ENCODE measurements at regions not wholly inside any gene's neighbourhood (a gene's known extent, or its start where the extent isn't known, plus 50 kb on each side); places are given as distances from the start of the nearest gene placed in this dataset.
A peak's percentile ranks its signal among the peaks of the same experiment; 100 is the strongest.

DNA sequence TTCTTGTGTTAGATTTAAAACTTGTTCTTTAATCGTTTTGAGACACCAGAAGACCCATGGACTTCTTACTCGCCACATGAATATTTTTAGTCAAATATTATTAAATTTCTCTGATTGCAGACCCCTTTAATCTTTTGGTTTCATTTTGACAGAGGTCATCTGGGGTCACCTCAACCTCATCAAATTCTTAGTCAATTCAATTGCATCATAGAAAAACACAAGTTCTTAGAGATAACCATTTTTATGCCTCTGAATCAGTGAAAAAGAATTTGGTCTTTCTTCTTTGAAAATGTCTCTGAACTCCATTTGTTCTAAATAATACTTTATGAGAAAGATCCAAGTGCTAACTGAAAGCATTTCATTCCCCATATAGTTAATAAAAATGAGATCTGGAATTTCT is 55.2 kb upstream of the CBLN4 start:
- Histone ChIP-seq H3K27ac (ENCODE audit: low read depth, low read length) (no peak overlapping the region), H3K36me3 (ENCODE audit: control insufficient read depth, insufficient read depth, low read length) (no peaks in the 10 kb centered on the region), H3K27me3 (ENCODE audit: control insufficient read depth, insufficient read depth, low read length) (no peaks in the 10 kb centered on the region), H3K9me3 (ENCODE audit: control insufficient read depth, insufficient read depth, low read length) (no peaks in the 10 kb centered on the region), H3K4me3 (ENCODE audit: low read depth, low read length) (no peak overlapping the region), H3K4me1 (ENCODE audit: control insufficient read depth, insufficient read depth, low read length) (no peaks in the 10 kb centered on the region)
- no peak for DNase-seq (ENCODE audit: low read depth in 4 of 6, low spot score in 6 of 6)
- no CpG with 5 or more reads among the region's 2 CpGs for WGBS (ENCODE audit: insufficient coverage)

DNA sequence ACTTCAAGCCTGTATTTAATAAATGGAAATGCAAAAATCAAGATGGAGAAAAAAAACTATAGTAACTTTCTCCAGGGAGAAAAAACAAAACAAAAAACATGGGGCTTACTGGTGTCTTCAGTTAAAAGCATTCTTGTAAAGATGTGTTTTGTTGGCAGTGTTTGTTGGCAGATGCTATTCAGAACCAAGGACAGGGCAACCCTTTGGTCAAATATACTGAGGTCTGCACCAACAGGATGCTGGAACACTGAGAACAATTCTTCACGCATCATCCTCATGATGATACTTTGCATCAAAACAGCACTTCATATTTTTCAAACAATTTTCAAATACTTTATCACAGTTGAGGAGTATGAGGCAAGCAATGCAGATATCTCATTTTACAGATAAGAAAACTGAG is 63.7 kb upstream of the CBLN4 start:
- no peaks in the 10 kb centered on the region for H3K9me3 ChIP-seq (ENCODE audit: control insufficient read depth, insufficient read depth, low read length)
- H3K27me3 ChIP-seq (ENCODE audit: control insufficient read depth, insufficient read depth, low read length) = no peaks in the 10 kb centered on the region
- H3K4me1 ChIP-seq (ENCODE audit: control insufficient read depth, insufficient read depth, low read length) = no peaks in the 10 kb centered on the region
- WGBS (ENCODE audit: insufficient coverage) = 80% methylated on average over 1 of the region's 1 CpG
- no peak overlapping the region for H3K27ac ChIP-seq (ENCODE audit: low read depth, low read length)
- no peak for DNase-seq (ENCODE audit: low read depth in 4 of 6, low spot score in 6 of 6)
- no peaks in the 10 kb centered on the region for H3K36me3 ChIP-seq (ENCODE audit: control insufficient read depth, insufficient read depth, low read length)
- no peak overlapping the region for H3K4me3 ChIP-seq (ENCODE audit: low read depth, low read length)

GRCh38 chr20:56072165-56072564 is 66.8 kb upstream of the CBLN4 start:
- H3K36me3 ChIP-seq (ENCODE audit: control insufficient read depth, insufficient read depth, low read length) = no peaks in the 10 kb centered on the region
- no peak overlapping the region for H3K4me3 ChIP-seq (ENCODE audit: low read depth, low read length)
- no peaks in the 10 kb centered on the region for H3K27me3 ChIP-seq (ENCODE audit: control insufficient read depth, insufficient read depth, low read length)
- no CpG with 5 or more reads among the region's 1 CpG for WGBS (ENCODE audit: insufficient coverage)
- H3K4me1 ChIP-seq (ENCODE audit: control insufficient read depth, insufficient read depth, low read length) = no peaks in the 10 kb centered on the region
- DNase-seq (ENCODE audit: low read depth in 4 of 6, low spot score in 6 of 6) = no peak
- no peak overlapping the region for H3K27ac ChIP-seq (ENCODE audit: low read depth, low read length)
- no peaks in the 10 kb centered on the region for H3K9me3 ChIP-seq (ENCODE audit: control insufficient read depth, insufficient read depth, low read length)

DNA sequence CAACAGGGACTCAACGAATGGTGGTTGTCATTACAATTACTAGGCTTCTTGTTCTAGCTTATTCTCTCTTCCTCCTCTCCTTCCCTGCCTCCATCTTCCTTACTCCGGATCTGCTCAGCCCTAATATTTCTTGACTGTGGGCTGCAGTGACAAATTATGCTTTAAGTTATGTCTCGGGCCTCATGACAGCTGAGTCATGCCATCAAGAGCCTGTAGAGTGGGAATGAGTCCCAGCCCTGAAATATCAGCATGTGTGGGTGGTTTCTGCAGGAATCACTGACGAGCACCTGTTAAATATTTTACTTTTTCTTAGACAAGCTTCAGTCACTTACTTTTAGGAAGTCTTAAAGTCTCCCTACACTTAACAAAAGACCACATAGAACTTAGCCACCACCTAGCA is 83.1 kb upstream of the CBLN4 start:
- DNase-seq (ENCODE audit: low read depth in 4 of 6, low spot score in 6 of 6) = no peak
- 71% methylated on average over 1 of the region's 4 CpGs for WGBS (ENCODE audit: insufficient coverage)

GRCh38 chr20:56091628-56092234 is 86.4 kb upstream of the CBLN4 start:
- Histone ChIP-seq H3K27me3 (ENCODE audit: control insufficient read depth, insufficient read depth, low read length) (no peaks in the 10 kb centered on the region), H3K4me1 (ENCODE audit: control insufficient read depth, insufficient read depth, low read length) (no peaks in the 10 kb centered on the region), H3K27ac (ENCODE audit: low read depth, low read length) (no peak overlapping the region), H3K4me3 (ENCODE audit: low read depth, low read length) (no peak overlapping the region), H3K36me3 (ENCODE audit: control insufficient read depth, insufficient read depth, low read length) (no peaks in the 10 kb centered on the region), H3K9me3 (ENCODE audit: control insufficient read depth, insufficient read depth, low read length) (peaks cover 4% of the 10 kb centered on the region)
- WGBS (ENCODE audit: insufficient coverage) = 43% methylated on average over 1 of the region's 2 CpGs
- no peak for DNase-seq (ENCODE audit: low read depth in 4 of 6, low spot score in 6 of 6)

More for the DNA sequence above, 83.1 kb upstream of the CBLN4 start:
- H3K4me1 ChIP-seq (ENCODE audit: control insufficient read depth, insufficient read depth, low read length) = no peaks in the 10 kb centered on the region
- no peaks in the 10 kb centered on the region for H3K27me3 ChIP-seq (ENCODE audit: control insufficient read depth, insufficient read depth, low read length)
- no peak overlapping the region for H3K27ac ChIP-seq (ENCODE audit: low read depth, low read length)
- H3K9me3 ChIP-seq (ENCODE audit: control insufficient read depth, insufficient read depth, low read length) = no peaks in the 10 kb centered on the region
- H3K4me3 ChIP-seq (ENCODE audit: low read depth, low read length) = no peak overlapping the region
- H3K36me3 ChIP-seq (ENCODE audit: control insufficient read depth, insufficient read depth, low read length) = no peaks in the 10 kb centered on the region

- no peak overlapping the region for H3K4me3 ChIP-seq (ENCODE audit: low read depth, low read length)
- H3K27ac ChIP-seq (ENCODE audit: low read depth, low read length) = no peak overlapping the region
- peaks cover 4% of the 10 kb centered on the region for H3K9me3 ChIP-seq (ENCODE audit: control insufficient read depth, insufficient read depth, low read length)
- no peak for DNase-seq (ENCODE audit: low read depth in 4 of 6, low spot score in 6 of 6)
- H3K4me1 ChIP-seq (ENCODE audit: control insufficient read depth, insufficient read depth, low read length) = no peaks in the 10 kb centered on the region
- 74% methylated on average over 5 of the region's 5 CpGs for WGBS (ENCODE audit: insufficient coverage)
- no peaks in the 10 kb centered on the region for H3K27me3 ChIP-seq (ENCODE audit: control insufficient read depth, insufficient read depth, low read length)
- H3K36me3 ChIP-seq (ENCODE audit: control insufficient read depth, insufficient read depth, low read length) = no peaks in the 10 kb centered on the region
These were observed 88.9 kb upstream of the CBLN4 start for GRCh38 chr20:56094228-56094627.

GRCh38 chr20:56098981-56099500 is 93.7 kb upstream of the CBLN4 start:
- Histone ChIP-seq H3K27me3 (ENCODE audit: control insufficient read depth, insufficient read depth, low read length) (no peaks in the 10 kb centered on the region), H3K9me3 (ENCODE audit: control insufficient read depth, insufficient read depth, low read length) (peaks cover 2% of the 10 kb centered on the region), H3K4me3 (ENCODE audit: low read depth, low read length) (no peak overlapping the region), H3K36me3 (ENCODE audit: control insufficient read depth, insufficient read depth, low read length) (no peaks in the 10 kb centered on the region), H3K4me1 (ENCODE audit: control insufficient read depth, insufficient read depth, low read length) (no peaks in the 10 kb centered on the region), H3K27ac (ENCODE audit: low read depth, low read length) (no peak overlapping the region)
- no CpG with 5 or more reads among the region's 1 CpG for WGBS (ENCODE audit: insufficient coverage)
- DNase-seq (ENCODE audit: low read depth in 4 of 6, low spot score in 6 of 6) = no peak

DNA sequence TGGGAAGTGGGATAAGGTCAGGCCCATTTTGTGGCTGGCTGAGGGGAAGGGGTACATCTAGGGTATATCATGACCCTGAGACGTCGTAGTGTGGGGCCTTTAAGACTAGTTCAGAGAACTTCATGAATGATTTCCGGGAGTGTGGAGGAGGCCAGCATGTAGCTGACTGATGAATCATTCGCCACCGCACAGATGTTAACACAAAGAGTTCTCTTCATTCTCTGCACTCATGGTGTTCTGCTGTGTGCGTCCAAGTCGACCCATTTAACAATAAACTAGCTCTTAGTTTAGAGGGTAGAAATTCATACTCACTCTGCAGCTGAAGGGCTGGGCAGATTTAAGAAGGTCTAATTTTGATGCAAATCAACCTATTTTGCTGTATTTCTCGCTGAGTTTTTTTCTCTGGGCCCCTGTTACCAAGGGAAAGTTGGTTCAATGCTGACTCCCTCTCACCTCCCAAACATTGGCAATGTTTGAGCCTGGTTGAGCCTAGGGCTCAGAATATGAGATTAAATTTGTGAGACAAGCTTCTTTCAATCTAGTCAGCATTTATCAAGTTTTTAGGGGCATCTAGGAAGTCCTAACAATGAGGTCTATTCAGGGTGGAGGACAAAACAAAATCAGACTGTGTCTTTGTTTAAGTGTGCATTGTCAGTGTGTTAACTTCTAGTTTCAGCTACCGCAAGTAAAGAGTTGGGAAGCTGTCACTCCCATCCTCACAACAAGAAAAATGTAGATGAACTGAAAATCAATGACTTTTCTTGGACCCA is 106.8 kb upstream of the CBLN4 start:
- Histone ChIP-seq H3K4me3 (ENCODE audit: low read depth, low read length) (no peak overlapping the region), H3K9me3 (ENCODE audit: control insufficient read depth, insufficient read depth, low read length) (no peaks in the 10 kb centered on the region), H3K4me1 (ENCODE audit: control insufficient read depth, insufficient read depth, low read length) (no peaks in the 10 kb centered on the region), H3K27me3 (ENCODE audit: control insufficient read depth, insufficient read depth, low read length) (no peaks in the 10 kb centered on the region), H3K36me3 (ENCODE audit: control insufficient read depth, insufficient read depth, low read length) (no peaks in the 10 kb centered on the region), H3K27ac (ENCODE audit: low read depth, low read length) (no peak overlapping the region)
- 34% methylated on average over 2 of the region's 9 CpGs for WGBS (ENCODE audit: insufficient coverage)
- DNase-seq (ENCODE audit: low read depth in 4 of 6, low spot score in 6 of 6) = no peak

DNA sequence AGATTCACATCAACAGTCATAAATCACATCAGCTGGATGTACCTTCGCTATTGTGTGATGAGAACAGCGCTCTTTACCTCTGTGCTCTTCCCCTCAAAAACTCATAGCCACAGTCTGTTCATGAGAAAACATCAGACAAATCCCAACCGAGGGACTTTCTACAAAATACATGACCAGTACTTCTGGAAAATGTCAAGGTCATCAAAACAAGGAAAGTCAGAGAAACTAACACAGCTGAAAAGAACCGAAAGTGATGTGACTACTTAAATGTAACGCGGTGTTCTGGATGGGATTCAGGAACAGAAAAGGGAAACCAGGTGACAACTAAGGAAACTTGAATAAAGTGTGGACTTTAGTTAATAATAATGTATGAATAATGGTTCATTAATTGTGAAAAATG is 112.0 kb upstream of the CBLN4 start:
- DNase-seq (ENCODE audit: low read depth in 4 of 6, low spot score in 6 of 6) = peak in 1 of 6 donors; percentile 6
- no peaks in the 10 kb centered on the region for H3K36me3 ChIP-seq (ENCODE audit: control insufficient read depth, insufficient read depth, low read length)
- H3K4me1 ChIP-seq (ENCODE audit: control insufficient read depth, insufficient read depth, low read length) = no peaks in the 10 kb centered on the region
- H3K9me3 ChIP-seq (ENCODE audit: control insufficient read depth, insufficient read depth, low read length) = no peaks in the 10 kb centered on the region
- WGBS (ENCODE audit: insufficient coverage) = 93% methylated on average over 5 of the region's 6 CpGs
- no peak overlapping the region for H3K27ac ChIP-seq (ENCODE audit: low read depth, low read length)
- no peaks in the 10 kb centered on the region for H3K27me3 ChIP-seq (ENCODE audit: control insufficient read depth, insufficient read depth, low read length)
- no peak overlapping the region for H3K4me3 ChIP-seq (ENCODE audit: low read depth, low read length)

DNA sequence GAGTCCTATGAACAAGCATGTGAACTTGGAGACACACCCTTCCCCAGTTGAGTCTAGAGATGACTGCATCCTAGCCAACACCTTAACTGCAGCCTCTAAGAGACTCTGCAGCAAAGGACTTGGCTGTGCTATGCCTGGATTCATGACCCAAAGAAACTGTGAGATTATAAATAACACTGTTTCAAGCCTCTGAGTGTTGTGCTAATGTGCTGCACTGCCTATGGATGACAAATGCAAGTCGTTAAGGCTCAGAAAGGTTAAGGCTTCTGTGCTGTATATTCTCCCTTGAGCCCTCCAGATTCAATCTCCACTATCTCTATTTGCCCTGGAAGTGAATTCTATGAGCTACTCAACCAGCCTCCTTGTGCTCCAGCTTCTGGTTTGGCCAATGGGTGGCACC is 116.5 kb upstream of the CBLN4 start:
- Histone ChIP-seq H3K36me3 (ENCODE audit: control insufficient read depth, insufficient read depth, low read length) (no peaks in the 10 kb centered on the region), H3K9me3 (ENCODE audit: control insufficient read depth, insufficient read depth, low read length) (no peaks in the 10 kb centered on the region), H3K27ac (ENCODE audit: low read depth, low read length) (no peak overlapping the region), H3K4me1 (ENCODE audit: control insufficient read depth, insufficient read depth, low read length) (no peaks in the 10 kb centered on the region), H3K4me3 (ENCODE audit: low read depth, low read length) (no peak overlapping the region), H3K27me3 (ENCODE audit: control insufficient read depth, insufficient read depth, low read length) (no peaks in the 10 kb centered on the region)
- no CpG with 5 or more reads among the region's 1 CpG for WGBS (ENCODE audit: insufficient coverage)
- peak in 1 of 6 donors; percentile 5 for DNase-seq (ENCODE audit: low read depth in 4 of 6, low spot score in 6 of 6)

All from spinal cord (tissue), 9 donors.